Hepatocyte (in vitro differentiated cells): ENCODE measurements at regions not wholly inside any gene's neighbourhood (a gene's known extent, or its start where the extent isn't known, plus 50 kb on each side); places are given as distances from the start of the nearest gene placed in this dataset.

ENCODE experiments used
- EZH2 ChIP-seq: fragments of 200-600 bp; sonication (generic); IDR thresholded peaks from 2 replicates; pipeline ENCODE4 v1.6.1; 2016; ENCODE audit warnings: antibody characterized with exemption, mild to moderate bottlenecking, borderline replicate concordance
- TF ChIP-seq, protein P1 (sequence below): fragments of 200-600 bp; sonication (generic); IDR thresholded peaks from 2 replicates; pipeline ENCODE4 v1.5.1; 2016; ENCODE audit warnings: antibody characterized with exemption, mild to moderate bottlenecking; ENCODE audit not compliant: poor library complexity

- TF ChIP-seq, protein P1, sequence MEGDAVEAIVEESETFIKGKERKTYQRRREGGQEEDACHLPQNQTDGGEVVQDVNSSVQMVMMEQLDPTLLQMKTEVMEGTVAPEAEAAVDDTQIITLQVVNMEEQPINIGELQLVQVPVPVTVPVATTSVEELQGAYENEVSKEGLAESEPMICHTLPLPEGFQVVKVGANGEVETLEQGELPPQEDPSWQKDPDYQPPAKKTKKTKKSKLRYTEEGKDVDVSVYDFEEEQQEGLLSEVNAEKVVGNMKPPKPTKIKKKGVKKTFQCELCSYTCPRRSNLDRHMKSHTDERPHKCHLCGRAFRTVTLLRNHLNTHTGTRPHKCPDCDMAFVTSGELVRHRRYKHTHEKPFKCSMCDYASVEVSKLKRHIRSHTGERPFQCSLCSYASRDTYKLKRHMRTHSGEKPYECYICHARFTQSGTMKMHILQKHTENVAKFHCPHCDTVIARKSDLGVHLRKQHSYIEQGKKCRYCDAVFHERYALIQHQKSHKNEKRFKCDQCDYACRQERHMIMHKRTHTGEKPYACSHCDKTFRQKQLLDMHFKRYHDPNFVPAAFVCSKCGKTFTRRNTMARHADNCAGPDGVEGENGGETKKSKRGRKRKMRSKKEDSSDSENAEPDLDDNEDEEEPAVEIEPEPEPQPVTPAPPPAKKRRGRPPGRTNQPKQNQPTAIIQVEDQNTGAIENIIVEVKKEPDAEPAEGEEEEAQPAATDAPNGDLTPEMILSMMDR, result no peak
- no peak for TF ChIP-seq EZH2
These were observed 315.7 kb upstream of the USP25 start for GRCh38 chr21:15414057-15414456.
